GM19025 (cell line): ENCODE measurements at regions not wholly inside any gene's neighbourhood (a gene's known extent, or its start where the extent isn't known, plus 50 kb on each side); places are given as distances from the start of the nearest gene placed in this dataset.

Experiments
- ATAC-seq: cut with Tn5 transposase; IDR thresholded peaks from one replicate; pipeline ENCODE4 v1.9.1; 2021; ENCODE audit warnings: mild to moderate bottlenecking, low read depth, moderate library complexity; ENCODE audit not compliant: unreplicated experiment

DNA sequence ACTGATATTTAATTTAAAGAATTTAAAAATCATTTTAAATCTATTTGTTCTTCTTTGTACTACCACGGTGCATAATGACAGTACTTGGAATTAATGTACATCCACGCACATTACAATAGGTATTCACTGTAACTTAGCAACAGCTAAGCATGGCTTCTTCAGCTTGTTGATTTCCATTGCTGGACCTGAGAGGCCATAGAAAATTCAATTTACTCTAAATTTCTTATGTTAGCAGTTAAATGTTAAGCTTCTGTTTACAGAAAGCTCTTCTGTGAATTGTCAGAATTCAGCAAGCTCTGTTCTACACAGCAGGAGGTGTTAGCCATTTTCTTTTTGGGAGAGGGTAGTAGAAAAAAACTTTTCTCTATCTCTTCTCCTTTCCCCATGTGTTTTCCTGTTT, 1149.3 kb upstream of the CDH2 start:
- no peak for ATAC-seq

DNA sequence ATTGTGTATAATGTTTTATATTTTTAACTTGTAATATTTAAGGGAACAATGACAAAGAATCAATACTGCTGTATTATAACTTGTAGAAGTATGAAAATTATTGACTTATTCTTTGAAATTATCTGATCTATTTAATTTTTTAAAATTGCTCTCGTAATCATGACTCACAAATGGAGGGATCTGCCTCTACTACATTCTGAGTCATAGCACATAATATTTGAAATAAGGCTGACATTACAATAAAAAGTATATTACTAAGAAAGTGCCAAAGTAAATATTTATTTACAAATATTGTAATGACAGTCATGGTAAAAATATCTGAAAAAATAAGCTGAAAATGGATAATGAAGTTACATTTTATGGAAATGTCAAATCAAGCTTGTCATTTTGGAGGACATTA, 1144.6 kb upstream of the CDH2 start:
- no peak for ATAC-seq

DNA sequence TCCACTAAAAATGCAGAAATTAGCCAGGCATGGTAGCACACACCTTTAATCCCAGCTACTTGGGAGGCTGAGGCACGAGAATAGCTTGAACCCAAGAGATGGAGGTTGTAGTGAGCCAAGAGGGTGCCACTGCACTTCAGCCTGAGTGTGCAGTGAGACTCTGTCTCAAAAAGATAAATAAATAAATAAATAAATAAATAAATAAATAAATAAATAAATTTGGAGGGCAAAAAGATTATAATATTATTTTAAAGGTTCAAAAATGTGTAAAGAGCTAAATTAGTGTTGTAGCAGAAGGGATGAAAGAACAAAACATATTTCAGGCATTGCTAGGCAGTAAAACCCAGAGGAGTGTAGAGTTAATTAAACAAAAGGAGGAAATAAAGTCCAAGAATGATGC, 1136.4 kb upstream of the CDH2 start:
- ATAC-seq = no peak

DNA sequence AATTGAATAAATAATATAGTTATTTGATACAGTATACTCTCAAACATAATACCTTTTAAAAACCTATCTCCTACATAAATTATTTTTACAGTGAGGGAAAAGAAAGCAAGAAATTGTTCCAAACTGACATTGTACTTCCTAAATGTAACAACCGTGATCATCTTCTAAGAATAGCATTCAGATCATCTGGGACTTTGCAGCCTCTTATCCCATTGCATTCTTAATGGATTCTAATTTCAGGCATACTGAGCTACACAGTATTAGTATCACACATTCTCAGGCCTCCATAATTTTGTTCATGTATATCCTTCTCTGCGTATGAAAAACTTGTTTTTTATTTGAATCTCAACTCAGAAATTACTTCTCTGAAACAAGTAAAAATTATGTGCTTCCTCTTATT, 1134.7 kb upstream of the CDH2 start:
- no peak for ATAC-seq

DNA sequence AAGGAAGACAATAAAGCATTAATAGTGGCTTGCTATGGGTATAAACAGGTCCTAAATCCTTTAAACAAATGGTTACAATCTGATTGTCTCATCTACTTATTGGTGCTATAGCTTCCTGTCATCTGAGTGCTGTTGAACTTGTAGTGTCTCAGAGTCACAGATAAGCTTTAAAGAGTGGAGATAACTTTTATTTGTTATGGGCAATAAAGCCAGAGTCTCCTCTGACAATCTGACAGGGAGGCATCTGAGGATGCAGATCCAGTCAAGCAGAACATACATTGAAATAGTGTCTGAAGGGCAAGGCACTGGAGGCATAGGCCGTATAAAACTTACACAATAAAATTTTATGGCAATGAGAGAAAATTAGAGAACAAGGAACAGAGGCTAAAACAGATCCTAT, 1132.4 kb upstream of the CDH2 start:
- ATAC-seq = no peak

DNA sequence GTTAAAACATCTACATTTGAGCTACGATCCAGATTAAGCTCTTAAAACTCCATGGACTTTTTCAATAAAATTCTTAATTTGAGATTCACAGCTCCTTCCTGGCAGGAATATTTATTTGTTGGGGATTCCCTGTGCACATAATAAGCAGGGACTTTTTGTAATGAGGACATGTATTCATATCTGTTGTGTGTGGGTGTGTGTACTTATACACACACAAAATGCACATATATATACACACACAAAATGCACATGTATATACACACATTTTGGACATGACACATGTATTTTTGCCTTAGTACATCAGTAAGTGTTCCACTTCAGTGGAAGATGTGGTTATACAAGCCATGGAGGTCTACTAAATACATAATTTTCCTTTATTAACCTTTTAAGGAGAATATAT, 1131.1 kb upstream of the CDH2 start:
- ATAC-seq = no peak

DNA sequence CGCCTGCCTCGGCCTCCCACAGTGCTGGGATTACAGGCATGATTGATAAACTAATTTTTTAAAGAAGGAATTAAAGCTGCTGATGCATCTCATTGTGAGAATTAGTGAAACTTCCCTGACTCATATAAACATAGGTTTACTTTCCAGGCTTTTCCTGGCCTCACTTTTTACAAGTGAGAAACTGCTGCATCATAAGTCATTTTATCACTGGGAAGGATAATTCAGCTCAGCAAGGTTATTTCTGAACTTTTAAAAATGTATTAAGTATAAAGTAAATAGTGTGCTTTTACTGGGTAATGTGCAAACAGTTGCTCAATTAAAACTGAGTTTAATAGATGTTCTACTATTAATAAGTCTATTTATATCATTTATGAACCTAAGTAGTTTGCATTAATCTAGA, 1130.3 kb upstream of the CDH2 start:
- ATAC-seq = no peak

DNA sequence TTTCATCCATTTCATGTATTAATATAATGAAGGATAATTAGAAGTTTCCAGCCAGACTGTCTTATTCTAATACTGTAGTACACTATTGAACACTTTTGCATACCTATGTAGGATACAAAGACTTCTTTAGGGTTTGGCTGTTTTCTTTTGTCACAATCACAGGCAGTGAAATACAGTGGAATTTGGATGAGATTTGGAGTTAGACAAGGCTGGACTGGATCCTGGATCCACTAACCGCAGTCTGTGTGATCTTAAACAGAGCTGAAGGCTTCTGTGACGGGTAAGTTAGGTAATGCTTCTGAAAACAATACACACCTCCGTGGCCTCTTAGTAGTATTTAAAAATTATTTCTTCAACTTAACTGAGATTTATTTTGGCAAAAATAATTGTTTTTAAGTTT, 1128.6 kb upstream of the CDH2 start:
- no peak for ATAC-seq

DNA sequence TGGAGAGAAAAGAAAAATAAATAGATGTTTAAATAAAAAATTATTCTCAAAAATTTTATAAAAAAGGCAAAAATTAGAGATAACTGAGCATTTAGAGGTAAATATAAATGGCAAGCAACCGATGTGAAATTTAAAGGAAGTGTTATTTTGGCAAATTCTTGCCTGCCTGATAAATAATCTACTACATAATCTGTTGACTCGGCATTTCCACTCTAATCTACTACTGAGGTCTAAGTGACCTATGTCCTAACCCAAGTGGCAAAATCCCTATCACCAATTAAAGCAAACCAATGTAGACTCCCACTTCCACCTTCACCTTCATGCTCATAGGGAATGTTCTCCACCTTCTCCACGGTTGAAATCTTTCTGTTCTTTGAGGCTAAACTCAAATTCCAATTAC, 1124.1 kb upstream of the CDH2 start:
- ATAC-seq = no peak

DNA sequence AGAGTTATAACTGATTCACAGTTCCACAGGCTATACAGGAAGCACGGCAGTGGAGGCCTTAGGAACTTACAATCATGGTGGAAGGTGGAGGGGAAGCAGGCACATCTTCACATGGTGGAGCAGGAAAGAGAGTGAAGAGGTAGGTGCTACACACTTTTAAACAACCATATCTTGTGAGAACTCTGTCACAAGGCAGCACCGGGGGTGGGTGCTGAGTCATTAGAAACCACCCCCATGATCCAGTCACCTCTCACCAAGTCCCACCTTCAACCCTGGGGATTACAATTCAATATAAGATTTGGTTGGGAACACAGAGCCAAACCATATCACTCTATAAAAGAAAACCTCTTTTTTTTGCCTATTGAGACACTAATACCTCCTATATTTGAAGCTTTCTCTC, 1108.5 kb upstream of the CDH2 start:
- no peak for ATAC-seq

DNA sequence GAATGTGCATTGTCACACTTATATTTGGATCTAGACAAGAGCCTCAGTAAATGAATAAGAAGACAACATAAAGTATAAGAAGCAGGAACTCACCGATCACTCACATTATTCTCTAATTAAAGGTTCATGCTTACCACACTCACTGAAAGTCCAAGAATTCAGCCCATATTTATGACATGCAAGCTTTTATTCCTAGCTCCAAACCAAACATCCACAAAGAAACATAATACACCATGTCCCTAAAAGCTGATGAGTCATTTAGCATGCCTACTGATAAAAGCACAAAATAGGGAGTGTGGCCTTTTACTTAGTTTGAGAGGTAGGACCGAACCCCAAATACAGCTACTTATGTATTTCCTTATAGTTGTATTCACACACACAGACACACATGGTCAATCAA, 1094.6 kb upstream of the CDH2 start:
- ATAC-seq = no peak

DNA sequence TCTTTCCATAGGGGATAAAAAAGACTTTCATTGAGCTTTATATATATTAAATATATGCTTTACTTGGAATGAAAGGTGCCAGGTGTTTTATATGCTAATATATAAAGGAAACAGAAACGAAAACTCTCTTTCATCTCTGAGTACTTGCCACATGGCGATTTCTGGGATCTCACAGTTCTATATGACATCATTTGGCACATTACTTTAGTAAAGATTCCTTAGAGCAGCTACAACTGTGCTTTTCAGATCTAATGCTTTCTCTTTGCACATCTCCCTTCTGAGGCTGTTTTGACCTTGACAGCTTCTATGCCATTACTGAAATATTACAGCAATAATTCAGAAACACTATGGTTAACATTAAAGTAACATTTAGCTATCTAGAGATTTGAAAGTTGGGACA, 1082.9 kb upstream of the CDH2 start:
- no peak for ATAC-seq

DNA sequence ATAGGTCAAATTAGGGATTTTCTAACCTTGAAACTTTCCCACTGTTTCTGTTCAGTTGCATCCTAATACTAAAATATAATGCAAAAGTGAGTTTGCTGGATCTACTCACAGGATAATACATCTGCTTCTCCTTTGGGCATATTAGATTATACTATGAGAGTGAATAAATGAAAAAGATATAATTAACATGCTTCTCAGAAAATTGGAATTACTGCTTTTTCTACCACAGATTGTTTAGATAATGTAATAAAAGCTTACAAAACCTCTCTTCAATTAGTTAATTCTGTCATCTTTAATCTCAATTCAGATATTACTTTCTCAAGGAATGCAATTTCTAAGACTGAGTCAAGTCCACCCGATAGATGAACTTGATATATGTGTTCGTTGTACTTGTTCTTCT, 1077.2 kb upstream of the CDH2 start:
- ATAC-seq = no peak

DNA sequence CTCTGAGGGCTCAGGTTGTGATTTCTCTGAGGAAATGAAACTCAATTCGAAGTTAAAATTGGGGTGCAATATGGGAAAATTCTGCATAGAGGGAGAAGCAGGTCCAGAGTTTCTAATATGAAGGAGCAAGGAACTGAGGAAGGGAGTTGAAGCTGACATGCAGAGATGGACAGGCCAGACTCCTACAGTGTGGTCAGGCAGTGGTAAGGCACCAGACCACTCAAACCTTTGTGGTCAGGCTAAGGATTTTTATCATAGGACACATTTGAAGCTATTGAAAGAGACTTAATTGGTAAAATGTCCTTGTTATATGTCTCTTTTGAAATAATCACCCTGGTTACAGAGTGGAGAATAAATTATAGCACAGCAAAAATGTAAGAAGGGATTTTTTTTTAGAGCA, 1074.8 kb upstream of the CDH2 start:
- ATAC-seq = no peak

DNA sequence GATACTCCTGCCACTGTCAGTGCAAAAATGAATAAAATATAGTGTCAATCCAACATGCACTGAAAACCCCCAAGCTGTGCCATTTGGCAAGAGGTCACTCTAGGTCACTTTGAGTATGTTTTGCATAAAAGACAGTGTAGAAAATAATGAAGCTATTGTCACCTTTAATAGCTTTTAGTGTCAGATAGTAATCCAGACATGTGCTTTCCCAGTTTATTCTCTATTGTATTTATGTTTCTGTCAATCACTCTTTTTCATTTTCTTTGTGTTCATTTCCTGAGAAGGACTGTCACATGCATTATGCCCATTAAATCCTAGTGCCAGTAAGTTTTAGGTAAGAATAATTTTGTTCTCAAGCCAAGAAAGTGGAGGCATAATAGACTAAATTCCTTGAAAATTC, 1073.9 kb upstream of the CDH2 start:
- no peak for ATAC-seq

DNA sequence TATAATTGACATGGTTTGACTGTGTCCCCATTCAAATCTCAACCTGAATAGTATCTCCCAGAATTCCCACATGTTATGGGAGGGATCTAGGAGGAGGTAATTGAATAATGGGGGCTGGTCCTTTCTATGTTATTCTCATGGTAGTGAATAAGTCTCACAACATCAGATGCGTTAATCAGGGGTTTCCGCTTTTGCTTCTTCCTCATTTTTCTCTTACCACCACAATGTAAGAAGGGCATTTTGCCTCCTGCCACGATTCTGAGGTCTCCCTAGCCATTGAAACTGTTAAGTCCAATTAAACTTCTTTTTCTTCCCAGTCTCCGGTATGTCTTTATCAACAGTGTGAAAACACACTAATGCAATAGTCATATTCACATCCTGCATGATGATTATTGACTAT, 1073.3 kb upstream of the CDH2 start:
- no peak for ATAC-seq

DNA sequence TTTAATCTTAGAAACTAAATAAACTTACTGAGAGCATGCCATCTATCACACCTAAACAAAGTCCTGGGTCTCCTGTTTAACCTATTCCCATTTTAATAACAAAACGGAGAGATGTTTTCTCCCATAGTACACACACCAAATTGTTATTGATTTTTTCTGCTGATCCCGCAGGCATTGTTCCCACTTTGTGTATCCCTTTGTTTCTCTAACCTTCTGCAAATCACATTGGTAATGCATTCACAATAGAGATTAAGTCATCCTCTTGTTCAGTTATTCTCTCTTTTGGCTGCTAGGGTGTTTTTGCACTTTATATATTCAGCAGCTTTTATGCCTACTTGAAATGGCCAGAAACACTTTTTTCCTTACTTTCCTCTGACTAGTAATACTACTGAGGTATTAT, 1071.9 kb upstream of the CDH2 start:
- ATAC-seq = no peak

DNA sequence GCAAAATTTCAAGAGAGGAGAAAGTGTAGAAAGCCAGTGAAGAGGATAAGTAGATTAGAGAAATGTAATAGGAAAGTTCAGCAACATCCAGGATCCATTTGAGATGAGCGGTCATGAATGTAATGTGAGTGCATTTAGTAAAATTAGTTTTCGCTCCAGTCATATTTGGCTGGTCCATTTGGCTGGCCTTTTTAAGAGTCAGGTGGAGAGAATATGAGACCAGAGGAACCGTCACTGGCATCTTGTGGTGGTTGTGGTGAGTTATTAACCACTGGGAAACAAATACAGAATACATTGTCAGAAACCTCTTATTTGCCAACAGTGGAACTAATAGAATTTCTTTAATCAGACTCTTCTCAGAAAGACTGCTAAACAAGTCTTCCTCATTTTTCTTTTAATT, 1064.3 kb upstream of the CDH2 start:
- ATAC-seq = no peak

DNA sequence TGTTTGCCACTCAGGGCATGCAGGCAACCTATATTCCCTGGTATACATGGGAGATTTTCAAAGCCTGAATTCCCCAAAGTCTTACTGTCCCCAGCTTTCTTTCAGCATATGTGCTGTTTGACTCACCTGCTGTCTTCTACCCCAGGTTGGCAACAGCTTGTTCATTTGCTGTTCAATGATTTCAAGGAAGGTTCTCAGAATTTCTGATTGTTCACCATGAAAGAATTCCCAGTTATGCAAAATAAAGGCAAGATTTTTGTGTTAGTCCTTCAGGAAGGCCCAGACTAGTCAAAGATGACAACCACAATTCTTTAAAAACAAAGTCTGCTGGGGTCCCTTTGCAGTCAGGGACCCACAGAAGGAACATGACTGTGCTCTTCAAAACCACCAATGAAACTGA, 1057.8 kb upstream of the CDH2 start:
- no peak for ATAC-seq

DNA sequence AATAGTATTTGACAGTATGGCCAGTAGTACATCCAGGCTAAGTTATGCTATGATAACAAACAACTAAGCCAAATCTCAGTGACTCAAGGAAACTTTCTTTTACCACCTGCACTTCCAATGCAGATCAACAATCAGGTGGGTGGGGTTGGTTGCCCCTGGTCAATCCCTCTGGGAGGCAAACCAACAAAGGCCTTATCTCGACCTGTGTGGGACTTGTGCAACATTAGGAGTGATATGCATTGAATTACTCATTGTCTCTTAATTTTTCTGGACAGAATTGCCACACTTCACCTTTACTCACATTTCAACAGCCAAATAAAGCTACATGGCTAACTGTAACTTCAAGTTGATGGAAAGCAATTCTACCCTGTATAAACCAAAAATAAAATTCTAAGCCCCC, 1049.3 kb upstream of the CDH2 start:
- no peak for ATAC-seq

DNA sequence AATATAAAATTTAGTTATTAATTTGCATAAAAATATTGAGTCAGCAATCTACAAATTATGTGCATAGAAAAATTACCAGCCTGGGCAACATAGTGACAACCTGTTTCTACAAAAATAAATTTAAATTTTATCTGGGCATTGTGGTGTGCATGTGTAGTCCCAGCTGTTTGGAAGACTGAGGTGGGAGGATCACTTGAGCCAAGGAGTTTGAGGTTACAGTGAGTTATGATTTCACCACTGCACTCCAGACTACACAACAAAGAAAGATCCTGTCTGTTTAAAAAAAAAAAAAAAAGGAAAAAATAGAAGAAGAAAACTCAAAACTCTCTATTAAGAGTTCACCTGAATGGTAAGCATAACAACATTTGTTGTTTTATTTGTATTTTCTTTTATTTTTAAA, 1048.4 kb upstream of the CDH2 start:
- no peak for ATAC-seq

DNA sequence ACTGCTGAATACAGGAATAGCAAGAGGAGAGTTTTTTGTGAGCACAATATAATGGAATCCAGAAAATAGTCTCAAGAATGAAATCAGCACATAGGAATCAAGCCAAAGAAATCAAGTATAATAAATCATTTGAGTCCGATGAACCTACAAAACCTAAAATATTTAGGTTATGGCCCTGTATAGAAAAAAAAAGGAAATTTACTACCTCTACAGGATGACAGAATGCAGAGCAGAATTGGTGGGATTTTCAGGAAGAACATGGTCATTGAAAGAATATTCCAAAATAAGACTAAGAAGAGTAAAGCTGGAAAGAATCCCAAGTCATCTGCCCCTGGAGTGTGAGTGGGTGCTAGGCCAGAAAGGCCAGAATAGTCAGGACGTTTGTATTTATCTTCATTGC, 1041.2 kb upstream of the CDH2 start:
- no peak for ATAC-seq

DNA sequence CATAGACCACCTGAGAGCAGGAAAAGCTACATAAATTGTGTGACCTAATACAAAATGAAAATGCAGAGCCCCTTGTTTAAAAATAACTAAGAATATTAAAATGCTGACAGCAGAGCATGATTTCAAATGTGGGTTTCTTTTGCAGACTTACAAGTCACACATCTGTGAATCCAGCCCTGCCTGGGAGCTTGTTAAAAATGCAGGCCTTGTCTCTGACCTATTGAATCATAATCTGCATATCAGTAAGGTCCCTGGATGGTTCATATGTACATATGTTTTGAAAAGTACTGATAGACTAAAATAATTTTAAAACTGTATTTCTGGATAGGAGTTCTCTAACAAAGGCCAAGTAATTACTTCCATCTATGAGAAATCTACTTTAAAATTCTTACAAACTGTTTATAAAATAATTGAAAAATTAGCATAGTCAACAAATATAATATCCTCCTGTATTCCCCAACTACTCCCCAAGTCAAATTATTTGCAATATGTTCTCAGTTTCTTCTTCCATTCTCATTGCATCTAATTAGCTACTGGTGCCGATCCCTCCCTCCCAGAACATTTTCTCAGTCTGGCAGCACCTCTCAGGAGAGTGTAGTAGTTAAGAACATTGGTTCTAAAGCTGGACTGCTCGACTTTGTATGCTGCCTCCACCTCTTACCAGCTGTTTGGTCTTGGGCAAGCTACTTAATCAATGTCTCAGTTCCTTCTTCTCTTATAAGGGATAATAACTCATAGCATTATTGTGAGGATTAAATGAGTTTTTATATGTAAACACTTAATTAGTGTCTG, 1040.4 kb upstream of the CDH2 start:
- ATAC-seq = no peak
